SK-N-SH (cell line): ENCODE measurements at regions not wholly inside any gene's neighbourhood (a gene's known extent, or its start where the extent isn't known, plus 50 kb on each side); places are given as distances from the start of the nearest gene placed in this dataset.

ENCODE experiments used
- CTCF ChIA-PET: fragments of 300-600, 350-600 bp; formaldehyde crosslinking; extraction: SDS; loops from one replicate; lab custom pipeline; 2021; lab: Yijun Ruan, JAX
- POLR2A ChIA-PET: fragments of 350-600 bp; sonication (Branson Sonifier 250); formaldehyde crosslinking; extraction: SDS; loops from one replicate; lab custom pipeline; 2020; ENCODE audit warnings: antibody characterized with exemption, inconsistent platforms; lab: Yijun Ruan, JAX
- DNase-seq: peaks from one replicate; pipeline ENCODE4 v3.0.0; 2012
- H2AFZ ChIP-seq: fragments of 200-600 bp; sonication (generic); 2 replicates; pipeline ENCODE4 v1.8.1; 2016; ENCODE audit warnings: antibody characterized with exemption, mild to moderate bottlenecking, low read depth
- H3F3A ChIP-seq: fragments of 200-600 bp; sonication (generic); replicated peaks from 2 replicates; pipeline ENCODE3; 2016; ENCODE audit warnings: antibody characterized with exemption, mild to moderate bottlenecking; ENCODE audit not compliant: insufficient read depth
- H3K27ac ChIP-seq, 2 experiments: fragments of 200-500 bp in 1 of 2; fragments of 200-600 bp in 1 of 2; sonication (Bioruptor generic) in 1 of 2; sonication (generic), shearing (Covaris generic) in 1 of 2; 2 replicates each; pipeline versions ENCODE4 v1.5.1 to v1.6.1; 2014 to 2016; ENCODE audit warnings: low read depth in 2 of 2, inconsistent platforms in 1 of 2, low read length in 1 of 2, mild to moderate bottlenecking in 1 of 2, mixed read lengths in 1 of 2
- H3K27me3 ChIP-seq: fragments of 200-600 bp; sonication (generic), shearing (Covaris generic); 2 replicates; pipeline ENCODE4 v1.6.1; 2016; ENCODE audit warnings: mixed run types; ENCODE audit not compliant: insufficient read depth
- H3K36me3 ChIP-seq, 2 experiments: fragments of 200-500 bp in 1 of 2; fragments of 200-600 bp in 1 of 2; sonication (Bioruptor generic) in 1 of 2; sonication (generic) in 1 of 2; replicated peaks in 1 of 2; 2 replicates each; pipeline versions ENCODE3 to v1.5.1; 2014 to 2016; ENCODE audit warnings: low read length in 1 of 2, mild to moderate bottlenecking in 1 of 2; ENCODE audit not compliant: insufficient read depth in 2 of 2, control insufficient read depth in 1 of 2
- H3K4me1 ChIP-seq, 2 experiments: fragments of 200-500 bp in 1 of 2; fragments of 200-600 bp in 1 of 2; sonication (Bioruptor generic) in 1 of 2; sonication (generic), shearing (Covaris generic) in 1 of 2; 2 replicates each; pipeline versions ENCODE4 v1.5.1 to v1.6.1; 2014 to 2016; ENCODE audit warnings: low read depth in 1 of 2, low read length in 1 of 2, mixed run types in 1 of 2; ENCODE audit not compliant: insufficient read depth in 2 of 2, control insufficient read depth in 1 of 2
- H3K4me2 ChIP-seq: fragments of 200-600 bp; sonication (generic), shearing (Covaris generic); 2 replicates; pipeline ENCODE4 v1.6.1; 2017; ENCODE audit warnings: mixed run types
- H3K4me3 ChIP-seq, 2 experiments: fragments of 200-500 bp in 1 of 2; fragments of 200-600 bp in 1 of 2; sonication (Bioruptor generic) in 1 of 2; sonication (generic), shearing (Covaris generic) in 1 of 2; 2 replicates each; pipeline versions ENCODE4 v1.5.1 to v1.8.1; 2014 to 2016; ENCODE audit warnings: low read depth in 2 of 2, inconsistent platforms in 1 of 2, low read length in 1 of 2, mild to moderate bottlenecking in 1 of 2, mixed read lengths in 1 of 2, moderate library complexity in 1 of 2
- H3K79me2 ChIP-seq: fragments of 200-600 bp; sonication (generic); 2 replicates; pipeline ENCODE4 v1.8.1; 2017; ENCODE audit warnings: mild to moderate bottlenecking; ENCODE audit not compliant: insufficient read depth
- H3K9ac ChIP-seq: fragments of 200-600 bp; sonication (generic); 2 replicates; pipeline ENCODE4 v1.6.1; 2017; ENCODE audit warnings: mixed run types
- H3K9me2 ChIP-seq: fragments of 200-600 bp; sonication (generic); 2 replicates; pipeline ENCODE4 v1.6.1; 2017; ENCODE audit warnings: mixed run types
- H3K9me3 ChIP-seq: fragments of 200-600 bp; sonication (generic); 2 replicates; pipeline ENCODE4 v1.6.1; 2017; ENCODE audit warnings: mixed run types, mild to moderate bottlenecking, moderate library complexity
- H4K20me1 ChIP-seq: fragments of 200-600 bp; sonication (generic); 2 replicates; pipeline ENCODE4 v1.6.1; 2017; ENCODE audit warnings: mild to moderate bottlenecking, mixed run types; ENCODE audit not compliant: insufficient read depth
- CHD2 ChIP-seq: fragments of 150-350 bp; IDR thresholded peaks from 2 replicates; pipeline ENCODE4 v1.6.1; 2018; ENCODE audit warnings: low read length; ENCODE audit not compliant: partially characterized antibody
- EZH2phosphoT487 ChIP-seq: fragments of 200-600 bp; sonication (generic); IDR thresholded peaks from 2 replicates; pipeline ENCODE4 v1.6.1; 2017; ENCODE audit warnings: low read depth, mixed run types, mild to moderate bottlenecking, antibody characterized with exemption, moderate library complexity, borderline replicate concordance
- FOXJ3 ChIP-seq: sonication (generic); formaldehyde crosslinking; IDR thresholded peaks from 2 replicates; pipeline ENCODE4 v1.5.1; 2020; ENCODE audit warnings: mild to moderate bottlenecking, missing genetic modification reagents
- GABPA ChIP-seq: IDR thresholded peaks from 2 replicates; pipeline ENCODE4 v1.4.0; 2012; ENCODE audit warnings: low read depth, mild to moderate bottlenecking
- GATA2 ChIP-seq: sonication (generic); formaldehyde crosslinking; IDR thresholded peaks from 2 replicates; pipeline ENCODE4 v1.5.0; 2020; ENCODE audit warnings: mild to moderate bottlenecking, missing genetic modification reagents
- MXI1 ChIP-seq: IDR thresholded peaks from 2 replicates; pipeline ENCODE4 v1.6.1; 2012; ENCODE audit warnings: mild to moderate bottlenecking, low read depth, low read length, improper control_type of control experiment
- NFIC ChIP-seq: IDR thresholded peaks from 2 replicates; pipeline ENCODE4 v1.4.0; 2012; ENCODE audit warnings: borderline replicate concordance
- NRF1 ChIP-seq: IDR thresholded peaks from 2 replicates; pipeline ENCODE4 v1.6.1; 2012; ENCODE audit warnings: low read depth, mild to moderate bottlenecking, low read length
- POLR2AphosphoS5 ChIP-seq: IDR thresholded peaks from 2 replicates; pipeline ENCODE4 v1.6.1; 2012; ENCODE audit warnings: low read depth, low read length
- RAD21 ChIP-seq: IDR thresholded peaks from 2 replicates; pipeline ENCODE4 v1.6.1; 2012; ENCODE audit warnings: mild to moderate bottlenecking, low read length
- RCOR1 ChIP-seq: fragments of 150-350 bp; IDR thresholded peaks from 2 replicates; pipeline ENCODE4 v1.6.1; 2017; ENCODE audit warnings: antibody characterized with exemption, low read length
- RXRA ChIP-seq: IDR thresholded peaks from 2 replicates; pipeline ENCODE4 v1.4.0; 2012; ENCODE audit warnings: low read depth, mild to moderate bottlenecking, borderline replicate concordance
- SIN3A ChIP-seq: IDR thresholded peaks from 2 replicates; pipeline ENCODE4 v1.6.1; 2012; ENCODE audit warnings: low read depth, mild to moderate bottlenecking, low read length, moderate library complexity, borderline replicate concordance
- SMC3 ChIP-seq: IDR thresholded peaks from 2 replicates; pipeline ENCODE4 v1.6.1; 2012; ENCODE audit warnings: low read depth, low read length, improper control_type of control experiment
- TAF1 ChIP-seq: IDR thresholded peaks from 2 replicates; pipeline ENCODE4 v1.6.1; 2012; ENCODE audit warnings: low read depth, mild to moderate bottlenecking, low read length, moderate library complexity, borderline replicate concordance
- TF ChIP-seq, protein P1 (sequence below): IDR thresholded peaks from 2 replicates; pipeline ENCODE4 v1.6.1; 2012; ENCODE audit warnings: mild to moderate bottlenecking, low read depth, low read length, moderate library complexity
- TF ChIP-seq, protein P2 (sequence below): fragments of 200-600 bp; sonication (generic); IDR thresholded peaks from 2 replicates; pipeline ENCODE4 v1.6.1; 2017; ENCODE audit warnings: antibody characterized with exemption, mild to moderate bottlenecking, moderate library complexity
- TF ChIP-seq, protein P3 (sequence below): IDR thresholded peaks from 2 replicates; pipeline ENCODE4; 2012
- TF ChIP-seq, protein P4 (sequence below): fragments of 150-350 bp; IDR thresholded peaks from 2 replicates; pipeline ENCODE4 v1.6.1; 2016; ENCODE audit warnings: mild to moderate bottlenecking, low read depth, low read length
- TF ChIP-seq, protein P5 (sequence below): IDR thresholded peaks from 2 replicates; pipeline ENCODE4 v1.4.0; 2012; ENCODE audit warnings: low read depth, borderline replicate concordance

DNA sequence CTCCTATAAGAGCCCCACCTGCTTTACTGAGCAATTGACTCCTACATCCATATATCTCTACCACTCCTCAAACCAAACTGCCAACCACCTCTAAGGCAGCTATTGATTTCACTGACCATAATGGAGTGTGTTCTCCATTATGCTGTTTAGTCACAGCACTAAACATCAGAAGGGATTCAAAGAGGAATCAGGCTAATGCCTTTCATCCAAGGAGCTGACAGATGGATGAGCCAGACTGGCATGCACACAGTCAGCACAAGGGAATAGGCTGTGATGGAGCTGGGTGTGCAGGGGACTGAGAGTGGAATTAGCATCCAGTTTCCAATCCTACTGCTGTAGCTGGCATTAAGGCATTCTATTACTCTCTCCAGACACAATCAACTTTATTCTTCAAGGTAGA is 88.7 kb upstream of the CCL2 start:
- Histone ChIP-seq H3K36me3 (no peaks in the 10 kb centered on the region), H3K27ac (no peak overlapping the region), H3K4me3 (no peak overlapping the region), H3F3A (no peaks in the 10 kb centered on the region), H2AFZ (no peak overlapping the region), H3K4me2 (no peak overlapping the region), H3K4me1 (no peaks in the 10 kb centered on the region; a peak in 1 of 4 replicates), H3K27me3 (no peaks in the 10 kb centered on the region; the same call in 1 of the 2 replicates), H3K9me2 (no peaks in the 10 kb centered on the region), H3K9me3 (no peaks in the 10 kb centered on the region), H3K79me2 (no peaks in the 10 kb centered on the region), H3K9ac (no peak overlapping the region), H4K20me1 (no peaks in the 10 kb centered on the region)
- POLR2A ChIA-PET: no interaction called here
- CTCF ChIA-PET: interaction anchor here (0.7 to 10.0 kb wide), 7 partner anchors 10 to 388 kb away, joined by 3 to 105 read pairs (median 10); partner anchors contain the start of gene CCL1
- TF ChIP-seq GATA2 (CRISPR knock-in tag) (no peak), NRF1 (no peak), GABPA (no peak), FOXJ3 (CRISPR knock-in tag) (no peak), RCOR1 (no peak), POLR2AphosphoS5 (no peak), EZH2phosphoT487 (no peak), CHD2 (no peak), SIN3A (no peak), MXI1 (no peak), TAF1 (no peak), RXRA (no peak), SMC3 (no peak), RAD21 (no peak), NFIC (no peak)
- TF ChIP-seq, protein P1, sequence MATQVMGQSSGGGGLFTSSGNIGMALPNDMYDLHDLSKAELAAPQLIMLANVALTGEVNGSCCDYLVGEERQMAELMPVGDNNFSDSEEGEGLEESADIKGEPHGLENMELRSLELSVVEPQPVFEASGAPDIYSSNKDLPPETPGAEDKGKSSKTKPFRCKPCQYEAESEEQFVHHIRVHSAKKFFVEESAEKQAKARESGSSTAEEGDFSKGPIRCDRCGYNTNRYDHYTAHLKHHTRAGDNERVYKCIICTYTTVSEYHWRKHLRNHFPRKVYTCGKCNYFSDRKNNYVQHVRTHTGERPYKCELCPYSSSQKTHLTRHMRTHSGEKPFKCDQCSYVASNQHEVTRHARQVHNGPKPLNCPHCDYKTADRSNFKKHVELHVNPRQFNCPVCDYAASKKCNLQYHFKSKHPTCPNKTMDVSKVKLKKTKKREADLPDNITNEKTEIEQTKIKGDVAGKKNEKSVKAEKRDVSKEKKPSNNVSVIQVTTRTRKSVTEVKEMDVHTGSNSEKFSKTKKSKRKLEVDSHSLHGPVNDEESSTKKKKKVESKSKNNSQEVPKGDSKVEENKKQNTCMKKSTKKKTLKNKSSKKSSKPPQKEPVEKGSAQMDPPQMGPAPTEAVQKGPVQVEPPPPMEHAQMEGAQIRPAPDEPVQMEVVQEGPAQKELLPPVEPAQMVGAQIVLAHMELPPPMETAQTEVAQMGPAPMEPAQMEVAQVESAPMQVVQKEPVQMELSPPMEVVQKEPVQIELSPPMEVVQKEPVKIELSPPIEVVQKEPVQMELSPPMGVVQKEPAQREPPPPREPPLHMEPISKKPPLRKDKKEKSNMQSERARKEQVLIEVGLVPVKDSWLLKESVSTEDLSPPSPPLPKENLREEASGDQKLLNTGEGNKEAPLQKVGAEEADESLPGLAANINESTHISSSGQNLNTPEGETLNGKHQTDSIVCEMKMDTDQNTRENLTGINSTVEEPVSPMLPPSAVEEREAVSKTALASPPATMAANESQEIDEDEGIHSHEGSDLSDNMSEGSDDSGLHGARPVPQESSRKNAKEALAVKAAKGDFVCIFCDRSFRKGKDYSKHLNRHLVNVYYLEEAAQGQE: no peak
- TF ChIP-seq, protein P2, sequence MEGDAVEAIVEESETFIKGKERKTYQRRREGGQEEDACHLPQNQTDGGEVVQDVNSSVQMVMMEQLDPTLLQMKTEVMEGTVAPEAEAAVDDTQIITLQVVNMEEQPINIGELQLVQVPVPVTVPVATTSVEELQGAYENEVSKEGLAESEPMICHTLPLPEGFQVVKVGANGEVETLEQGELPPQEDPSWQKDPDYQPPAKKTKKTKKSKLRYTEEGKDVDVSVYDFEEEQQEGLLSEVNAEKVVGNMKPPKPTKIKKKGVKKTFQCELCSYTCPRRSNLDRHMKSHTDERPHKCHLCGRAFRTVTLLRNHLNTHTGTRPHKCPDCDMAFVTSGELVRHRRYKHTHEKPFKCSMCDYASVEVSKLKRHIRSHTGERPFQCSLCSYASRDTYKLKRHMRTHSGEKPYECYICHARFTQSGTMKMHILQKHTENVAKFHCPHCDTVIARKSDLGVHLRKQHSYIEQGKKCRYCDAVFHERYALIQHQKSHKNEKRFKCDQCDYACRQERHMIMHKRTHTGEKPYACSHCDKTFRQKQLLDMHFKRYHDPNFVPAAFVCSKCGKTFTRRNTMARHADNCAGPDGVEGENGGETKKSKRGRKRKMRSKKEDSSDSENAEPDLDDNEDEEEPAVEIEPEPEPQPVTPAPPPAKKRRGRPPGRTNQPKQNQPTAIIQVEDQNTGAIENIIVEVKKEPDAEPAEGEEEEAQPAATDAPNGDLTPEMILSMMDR: no peak
- TF ChIP-seq, protein P3, sequence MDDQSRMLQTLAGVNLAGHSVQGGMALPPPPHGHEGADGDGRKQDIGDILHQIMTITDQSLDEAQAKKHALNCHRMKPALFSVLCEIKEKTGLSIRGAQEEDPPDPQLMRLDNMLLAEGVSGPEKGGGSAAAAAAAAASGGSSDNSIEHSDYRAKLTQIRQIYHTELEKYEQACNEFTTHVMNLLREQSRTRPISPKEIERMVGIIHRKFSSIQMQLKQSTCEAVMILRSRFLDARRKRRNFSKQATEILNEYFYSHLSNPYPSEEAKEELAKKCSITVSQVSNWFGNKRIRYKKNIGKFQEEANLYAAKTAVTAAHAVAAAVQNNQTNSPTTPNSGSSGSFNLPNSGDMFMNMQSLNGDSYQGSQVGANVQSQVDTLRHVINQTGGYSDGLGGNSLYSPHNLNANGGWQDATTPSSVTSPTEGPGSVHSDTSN: no peak
- TF ChIP-seq, protein P4, sequence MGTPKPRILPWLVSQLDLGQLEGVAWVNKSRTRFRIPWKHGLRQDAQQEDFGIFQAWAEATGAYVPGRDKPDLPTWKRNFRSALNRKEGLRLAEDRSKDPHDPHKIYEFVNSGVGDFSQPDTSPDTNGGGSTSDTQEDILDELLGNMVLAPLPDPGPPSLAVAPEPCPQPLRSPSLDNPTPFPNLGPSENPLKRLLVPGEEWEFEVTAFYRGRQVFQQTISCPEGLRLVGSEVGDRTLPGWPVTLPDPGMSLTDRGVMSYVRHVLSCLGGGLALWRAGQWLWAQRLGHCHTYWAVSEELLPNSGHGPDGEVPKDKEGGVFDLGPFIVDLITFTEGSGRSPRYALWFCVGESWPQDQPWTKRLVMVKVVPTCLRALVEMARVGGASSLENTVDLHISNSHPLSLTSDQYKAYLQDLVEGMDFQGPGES: no peak
- TF ChIP-seq, protein P5, sequence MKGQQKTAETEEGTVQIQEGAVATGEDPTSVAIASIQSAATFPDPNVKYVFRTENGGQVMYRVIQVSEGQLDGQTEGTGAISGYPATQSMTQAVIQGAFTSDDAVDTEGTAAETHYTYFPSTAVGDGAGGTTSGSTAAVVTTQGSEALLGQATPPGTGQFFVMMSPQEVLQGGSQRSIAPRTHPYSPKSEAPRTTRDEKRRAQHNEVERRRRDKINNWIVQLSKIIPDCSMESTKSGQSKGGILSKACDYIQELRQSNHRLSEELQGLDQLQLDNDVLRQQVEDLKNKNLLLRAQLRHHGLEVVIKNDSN: no peak
- no peak for DNase-seq
